ENCODE measurements at regions not wholly inside any gene's neighbourhood (a gene's known extent, or its start where the extent isn't known, plus 50 kb on each side); places are given as distances from the start of the nearest gene placed in this dataset.

GRCh38 chr12:118574288-118574687, 197.9 kb downstream of the SUDS3 start:
- Histone ChIP-seq H3K4me2 (ENCODE audit: insufficient read depth, low read length) (no peak overlapping the region), H3K9me3 (ENCODE audit: low read depth, low read length) (no peaks in the 10 kb centered on the region), H3K27me3 (ENCODE audit: insufficient read depth, low read length) (no peaks in the 10 kb centered on the region), H3K36me3 (ENCODE audit: insufficient read depth, low read length) (no peaks in the 10 kb centered on the region), H3K4me1 (ENCODE audit: insufficient read depth, low read length) (no peaks in the 10 kb centered on the region), H3K27ac (ENCODE audit: low read depth, low read length) (no peak overlapping the region), H3K79me2 (ENCODE audit: insufficient read depth, low read length) (no peaks in the 10 kb centered on the region), H2AFZ (ENCODE audit: low read length) (no peak overlapping the region), H4K20me1 (ENCODE audit: insufficient read depth, low read length) (no peaks in the 10 kb centered on the region), H3K4me3 (ENCODE audit: insufficient read depth, low read length) (no peak overlapping the region)
- no peak for DNase-seq (ENCODE audit: insufficient read length, low spot score, missing footprints)
- TF ChIP-seq CTCF (IDR thresholded peaks at IDR 0.05; ENCODE audit: extremely low read depth, low read depth, low read length), result no peak

- no peak for DNase-seq (ENCODE audit: insufficient read length, low spot score, missing footprints)
- Histone ChIP-seq H3K27me3 (ENCODE audit: insufficient read depth, low read length) (no peaks in the 10 kb centered on the region), H3K79me2 (ENCODE audit: insufficient read depth, low read length) (no peaks in the 10 kb centered on the region), H2AFZ (ENCODE audit: low read length) (no peak overlapping the region), H3K4me3 (ENCODE audit: insufficient read depth, low read length) (no peak overlapping the region), H3K36me3 (ENCODE audit: insufficient read depth, low read length) (no peaks in the 10 kb centered on the region), H3K4me1 (ENCODE audit: insufficient read depth, low read length) (no peaks in the 10 kb centered on the region), H3K9me3 (ENCODE audit: low read depth, low read length) (no peaks in the 10 kb centered on the region), H3K4me2 (ENCODE audit: insufficient read depth, low read length) (no peak overlapping the region), H3K27ac (ENCODE audit: low read depth, low read length) (no peak overlapping the region), H4K20me1 (ENCODE audit: insufficient read depth, low read length) (no peaks in the 10 kb centered on the region)
- TF ChIP-seq CTCF (IDR thresholded peaks at IDR 0.05; ENCODE audit: extremely low read depth, low read depth, low read length), result no peak
Measured at GRCh38 chr12:118575730-118576129, 199.4 kb downstream of the SUDS3 start.

- Histone ChIP-seq H3K27ac (ENCODE audit: low read depth, low read length) (no peak overlapping the region), H2AFZ (ENCODE audit: low read length) (no peak overlapping the region), H4K20me1 (ENCODE audit: insufficient read depth, low read length) (no peaks in the 10 kb centered on the region), H3K27me3 (ENCODE audit: insufficient read depth, low read length) (no peaks in the 10 kb centered on the region), H3K9me3 (ENCODE audit: low read depth, low read length) (no peaks in the 10 kb centered on the region), H3K36me3 (ENCODE audit: insufficient read depth, low read length) (no peaks in the 10 kb centered on the region), H3K4me1 (ENCODE audit: insufficient read depth, low read length) (no peaks in the 10 kb centered on the region), H3K79me2 (ENCODE audit: insufficient read depth, low read length) (no peaks in the 10 kb centered on the region), H3K4me2 (ENCODE audit: insufficient read depth, low read length) (no peak overlapping the region), H3K4me3 (ENCODE audit: insufficient read depth, low read length) (no peak overlapping the region)
- no peak for TF ChIP-seq CTCF (IDR thresholded peaks at IDR 0.05; ENCODE audit: extremely low read depth, low read depth, low read length)
- DNase-seq (ENCODE audit: insufficient read length, low spot score, missing footprints), result no peak
Measured at GRCh38 chr12:118581371-118581770, 205.0 kb downstream of the SUDS3 start.

- no peaks in the 10 kb centered on the region for H3K27me3 ChIP-seq (ENCODE audit: insufficient read depth, low read length)
- H3K4me1 ChIP-seq (ENCODE audit: insufficient read depth, low read length), result no peaks in the 10 kb centered on the region
- H3K4me3 ChIP-seq (ENCODE audit: insufficient read depth, low read length), result no peak overlapping the region
- H3K4me2 ChIP-seq (ENCODE audit: insufficient read depth, low read length), result no peak overlapping the region
- no peaks in the 10 kb centered on the region for H3K9me3 ChIP-seq (ENCODE audit: low read depth, low read length)
- no peak for DNase-seq (ENCODE audit: insufficient read length, low spot score, missing footprints)
- no peak for TF ChIP-seq CTCF (IDR thresholded peaks at IDR 0.05; ENCODE audit: extremely low read depth, low read depth, low read length)
- H3K36me3 ChIP-seq (ENCODE audit: insufficient read depth, low read length), result no peaks in the 10 kb centered on the region
- no peak overlapping the region for H2AFZ ChIP-seq (ENCODE audit: low read length)
- no peak overlapping the region for H3K27ac ChIP-seq (ENCODE audit: low read depth, low read length)
- no peaks in the 10 kb centered on the region for H4K20me1 ChIP-seq (ENCODE audit: insufficient read depth, low read length)
- H3K79me2 ChIP-seq (ENCODE audit: insufficient read depth, low read length), result no peaks in the 10 kb centered on the region
Measured at GRCh38 chr12:118582863-118583262, 206.5 kb downstream of the SUDS3 start.
